Peyer's patch (tissue), 4 donors: ENCODE measurements at regions not wholly inside any gene's neighbourhood (a gene's known extent, or its start where the extent isn't known, plus 50 kb on each side); places are given as distances from the start of the nearest gene placed in this dataset.

Experiments used
- POLR2A ChIP-seq, 2 donors: fragments of 450-650 bp; IDR thresholded peaks; one replicate each; pipeline ENCODE4 v1.5.1; 2017; ENCODE audit warnings: antibody characterized with exemption in 2 of 2, mild to moderate bottlenecking in 2 of 2, moderate library complexity in 2 of 2
- TF ChIP-seq, protein P1 (sequence below), 6 experiments: fragments of 450-650 bp in 4 of 6; fragments of 200-600 bp in 2 of 6; sonication (generic) in 1 of 6; IDR thresholded peaks; one replicate each; pipeline ENCODE4 v1.5.1; 2017 to 2019; ENCODE audit warnings: antibody characterized with exemption in 6 of 6, mild to moderate bottlenecking in 3 of 6, moderate library complexity in 1 of 6

DNA sequence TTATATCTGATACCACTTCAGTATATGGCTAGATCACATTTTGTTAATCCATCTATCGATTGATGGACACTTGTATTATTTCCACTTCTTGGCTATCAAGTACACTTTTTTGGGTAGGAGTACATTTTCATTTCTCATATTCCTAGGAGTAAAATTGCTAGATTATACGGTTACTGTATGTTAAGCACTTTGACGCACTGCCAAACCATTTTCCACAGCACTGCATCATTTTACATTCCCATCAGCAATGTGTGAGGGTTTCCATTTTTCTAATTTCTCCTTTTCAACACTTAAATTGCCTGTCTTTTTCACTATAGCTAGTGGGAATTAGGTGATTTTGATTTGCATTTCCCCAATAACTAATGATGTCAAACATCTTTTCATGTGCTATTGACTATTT, 179.3 kb upstream of the B3GAT1 start:
- TF ChIP-seq, protein P1, sequence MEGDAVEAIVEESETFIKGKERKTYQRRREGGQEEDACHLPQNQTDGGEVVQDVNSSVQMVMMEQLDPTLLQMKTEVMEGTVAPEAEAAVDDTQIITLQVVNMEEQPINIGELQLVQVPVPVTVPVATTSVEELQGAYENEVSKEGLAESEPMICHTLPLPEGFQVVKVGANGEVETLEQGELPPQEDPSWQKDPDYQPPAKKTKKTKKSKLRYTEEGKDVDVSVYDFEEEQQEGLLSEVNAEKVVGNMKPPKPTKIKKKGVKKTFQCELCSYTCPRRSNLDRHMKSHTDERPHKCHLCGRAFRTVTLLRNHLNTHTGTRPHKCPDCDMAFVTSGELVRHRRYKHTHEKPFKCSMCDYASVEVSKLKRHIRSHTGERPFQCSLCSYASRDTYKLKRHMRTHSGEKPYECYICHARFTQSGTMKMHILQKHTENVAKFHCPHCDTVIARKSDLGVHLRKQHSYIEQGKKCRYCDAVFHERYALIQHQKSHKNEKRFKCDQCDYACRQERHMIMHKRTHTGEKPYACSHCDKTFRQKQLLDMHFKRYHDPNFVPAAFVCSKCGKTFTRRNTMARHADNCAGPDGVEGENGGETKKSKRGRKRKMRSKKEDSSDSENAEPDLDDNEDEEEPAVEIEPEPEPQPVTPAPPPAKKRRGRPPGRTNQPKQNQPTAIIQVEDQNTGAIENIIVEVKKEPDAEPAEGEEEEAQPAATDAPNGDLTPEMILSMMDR (IDR thresholded peaks at IDR 0.05): no peak
- no peak for TF ChIP-seq POLR2A (IDR thresholded peaks at IDR 0.05)
